Activated naive CD4-positive, alpha-beta T cell treated with anti-CD3 and anti-CD28 coated beads, Interleukin-2, amount 50 U/mL, for 24 hours (primary cell): ENCODE measurements at regions not wholly inside any gene's neighbourhood (a gene's known extent, or its start where the extent isn't known, plus 50 kb on each side); places are given as distances from the start of the nearest gene placed in this dataset.
"Not testable (repeated sequence)": the region's sequence is repeated elsewhere in the genome, so short reads cannot be mapped to it uniquely, and the experiment has no call there.

Experiments used
- H3K27ac Mint-ChIP-seq: one replicate; pipeline ENCODE4 v1.8.0; 2021; ENCODE audit warnings: mild to moderate bottlenecking, mixed read lengths
- H3K27me3 Mint-ChIP-seq: one replicate; pipeline ENCODE4 v1.8.0; 2021; ENCODE audit warnings: mixed read lengths
- H3K36me3 Mint-ChIP-seq: one replicate; pipeline ENCODE4 v1.8.0; 2021; ENCODE audit warnings: mixed read lengths
- H3K4me1 Mint-ChIP-seq: one replicate; pipeline ENCODE4 v1.8.0; 2021; ENCODE audit warnings: mixed read lengths
- H3K4me3 Mint-ChIP-seq: one replicate; pipeline ENCODE4 v1.8.0; 2021; ENCODE audit warnings: mild to moderate bottlenecking, mixed read lengths
- H3K9me3 Mint-ChIP-seq: one replicate; pipeline ENCODE4 v1.8.0; 2021; ENCODE audit warnings: mixed read lengths

DNA sequence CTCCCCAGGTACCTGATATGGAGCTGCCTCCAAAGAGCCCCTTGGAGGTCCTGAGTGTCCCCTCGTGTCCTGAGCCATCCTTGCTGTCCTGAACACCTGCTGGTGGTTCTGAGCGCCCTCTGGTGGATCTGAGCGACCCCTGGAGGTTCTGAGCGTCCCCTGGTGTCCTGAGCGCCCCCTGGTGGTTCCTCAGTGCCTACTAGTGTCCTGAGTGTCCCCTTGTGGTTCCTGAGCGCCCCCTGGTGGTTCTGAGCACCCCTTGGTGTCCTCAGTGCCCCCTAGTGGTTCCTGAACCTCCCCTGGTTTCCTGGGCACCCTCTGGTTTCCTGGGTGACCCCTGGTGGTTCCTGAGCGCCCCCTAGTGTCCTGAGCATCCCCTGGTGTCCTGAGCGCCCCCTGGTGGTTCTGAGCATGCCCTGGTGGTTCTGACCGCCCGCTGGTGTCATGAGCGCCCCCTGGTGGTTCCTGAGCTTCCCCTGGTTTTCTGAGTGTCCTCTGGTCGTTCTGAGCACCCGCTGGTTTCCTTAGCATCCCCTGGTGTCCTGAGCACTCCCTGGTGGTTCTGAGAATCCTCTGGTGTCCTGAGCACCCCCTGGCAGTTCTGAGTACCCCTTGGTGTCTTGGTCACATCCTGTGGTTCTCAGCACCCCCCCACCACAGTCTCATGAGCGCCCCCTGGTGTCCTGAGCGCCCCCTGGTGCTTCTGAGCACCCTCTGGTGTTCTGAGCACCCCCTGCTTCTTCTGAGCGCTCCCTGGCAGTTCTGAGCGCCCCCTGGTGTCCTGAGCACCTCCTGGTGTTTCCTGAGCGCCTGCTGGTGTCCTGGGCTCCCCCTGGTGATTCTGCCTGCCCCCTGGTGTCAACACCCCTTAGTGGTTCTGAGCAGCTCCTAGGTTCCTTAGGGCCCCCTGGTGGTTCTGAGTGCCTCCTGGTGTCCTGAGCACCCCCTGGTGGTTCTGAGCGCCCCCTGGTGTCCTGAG lies 146.8 kb downstream of the POTEB start:
- H3K27me3 Mint-ChIP-seq, H3K9me3 Mint-ChIP-seq, H3K4me3 Mint-ChIP-seq, H3K36me3 Mint-ChIP-seq, H3K27ac Mint-ChIP-seq, H3K4me1 Mint-ChIP-seq: not testable (repeated sequence)

DNA sequence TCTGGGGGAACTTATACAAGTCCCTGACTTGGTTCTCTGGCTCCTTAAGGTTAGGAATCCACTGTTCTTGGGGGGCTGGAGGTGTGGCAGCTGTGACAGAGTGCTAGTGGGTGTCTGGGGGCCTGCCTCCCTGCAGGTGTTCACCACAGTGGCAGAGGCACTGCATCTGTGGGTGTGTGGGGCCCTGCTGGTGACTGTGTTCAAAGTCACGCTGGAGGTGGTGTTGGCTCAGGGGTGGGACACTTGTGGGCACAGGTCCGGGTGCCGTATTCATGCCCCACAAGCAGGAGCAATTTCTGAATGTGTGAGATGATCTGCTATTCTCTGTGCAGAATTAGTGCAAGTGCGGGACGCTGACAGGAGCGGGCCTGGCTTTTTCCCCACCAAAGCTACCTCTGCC lies 152.5 kb downstream of the POTEB start:
- H3K9me3 Mint-ChIP-seq, H3K4me3 Mint-ChIP-seq, H3K4me1 Mint-ChIP-seq, H3K27me3 Mint-ChIP-seq, H3K36me3 Mint-ChIP-seq, H3K27ac Mint-ChIP-seq: not testable (repeated sequence)

DNA sequence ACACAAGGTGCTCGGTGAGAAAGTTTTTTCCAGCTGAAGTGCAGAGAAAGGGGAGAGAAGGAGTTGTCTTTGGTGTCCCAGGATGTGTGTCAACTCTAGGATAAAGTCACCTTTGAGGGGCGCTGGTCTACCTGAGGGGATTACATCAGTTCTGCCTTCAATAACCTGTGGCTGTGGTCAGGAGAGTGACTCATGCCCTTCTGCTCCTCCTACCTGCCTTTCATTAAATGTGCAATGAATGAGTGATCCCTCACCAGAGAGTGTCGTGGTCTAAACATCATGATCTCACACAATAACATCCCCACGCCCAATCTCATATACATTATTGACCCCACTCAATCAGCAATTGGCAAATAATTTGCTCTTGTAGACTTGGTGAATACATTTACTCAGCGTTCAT lies 156.4 kb downstream of the POTEB start:
- not testable (repeated sequence) for H3K27me3 Mint-ChIP-seq, H3K36me3 Mint-ChIP-seq, H3K4me1 Mint-ChIP-seq, H3K9me3 Mint-ChIP-seq, H3K27ac Mint-ChIP-seq, H3K4me3 Mint-ChIP-seq

DNA sequence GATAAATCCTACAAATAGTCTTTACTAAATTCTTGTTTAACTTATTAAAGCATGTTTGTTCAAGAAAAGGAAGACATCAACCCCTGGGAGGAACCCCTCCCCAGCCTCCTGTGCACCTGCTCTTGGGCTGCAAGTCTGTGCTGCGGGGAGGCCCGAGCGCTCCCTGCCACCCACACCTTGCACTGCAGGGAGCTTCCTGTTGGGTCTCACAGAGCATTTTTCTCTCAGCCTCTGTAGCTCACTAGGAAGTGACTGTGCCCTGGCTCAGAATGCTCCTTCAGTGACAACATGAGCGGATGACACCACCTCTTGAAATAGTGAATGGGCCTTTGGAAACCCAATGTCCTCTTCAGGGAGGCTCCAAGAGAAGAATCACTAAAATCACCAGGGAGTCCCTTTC lies 158.8 kb downstream of the POTEB start:
- not testable (repeated sequence) for H3K27me3 Mint-ChIP-seq, H3K36me3 Mint-ChIP-seq, H3K4me3 Mint-ChIP-seq, H3K9me3 Mint-ChIP-seq, H3K27ac Mint-ChIP-seq, H3K4me1 Mint-ChIP-seq

- not testable (repeated sequence) for H3K27me3 Mint-ChIP-seq, H3K4me1 Mint-ChIP-seq, H3K4me3 Mint-ChIP-seq, H3K36me3 Mint-ChIP-seq, H3K27ac Mint-ChIP-seq, H3K9me3 Mint-ChIP-seq
Observed at GRCh38 chr15:21718108-21718507, 159.4 kb downstream of the POTEB start.

DNA sequence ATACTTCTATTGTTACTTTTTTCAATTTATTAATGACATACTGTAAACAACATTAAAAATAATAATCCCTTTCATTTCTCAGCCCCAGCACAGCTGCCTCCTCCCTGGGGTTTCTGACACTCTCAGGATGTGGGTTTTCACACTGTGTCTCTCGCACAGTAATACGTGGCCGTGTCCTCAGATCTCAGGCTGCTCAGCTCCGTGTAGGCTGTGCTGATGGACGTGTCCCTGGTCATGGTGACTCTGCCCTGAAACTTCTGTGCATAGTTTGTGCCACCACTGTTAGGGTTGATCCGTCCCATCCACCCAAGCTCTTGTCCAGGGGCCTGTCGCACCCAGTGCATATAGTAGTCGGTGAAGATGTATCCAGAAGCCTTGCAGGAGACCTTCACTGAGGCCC lies 159.9 kb downstream of the POTEB start:
- H3K36me3 Mint-ChIP-seq, H3K27me3 Mint-ChIP-seq, H3K27ac Mint-ChIP-seq, H3K4me1 Mint-ChIP-seq, H3K9me3 Mint-ChIP-seq, H3K4me3 Mint-ChIP-seq: not testable (repeated sequence)

DNA sequence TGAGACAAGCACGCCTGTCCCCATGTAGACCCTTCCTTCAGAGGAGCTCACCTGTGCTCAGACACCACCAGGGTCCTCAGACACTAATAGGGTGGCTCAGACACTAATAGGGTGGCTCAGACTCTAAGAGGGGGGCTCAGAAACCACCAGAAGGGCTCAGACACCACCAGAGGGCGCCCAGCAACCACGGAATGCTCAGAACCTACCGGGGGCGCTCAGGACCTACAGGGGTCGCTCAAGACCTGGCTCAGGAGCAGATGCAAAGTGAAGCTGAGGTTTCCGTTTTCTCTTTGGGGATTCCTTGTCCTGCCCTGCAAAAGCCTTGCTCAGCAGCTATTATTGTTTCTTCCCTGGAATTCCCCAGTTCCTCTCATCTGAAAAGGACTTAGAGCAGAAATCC lies 172.1 kb downstream of the POTEB start:
- H3K27ac Mint-ChIP-seq, H3K4me1 Mint-ChIP-seq, H3K27me3 Mint-ChIP-seq, H3K4me3 Mint-ChIP-seq, H3K36me3 Mint-ChIP-seq, H3K9me3 Mint-ChIP-seq: not testable (repeated sequence)

- not testable (repeated sequence) for H3K4me1 Mint-ChIP-seq, H3K9me3 Mint-ChIP-seq, H3K27ac Mint-ChIP-seq, H3K27me3 Mint-ChIP-seq, H3K4me3 Mint-ChIP-seq, H3K36me3 Mint-ChIP-seq
Observed at GRCh38 chr15:21698620-21699019, 178.9 kb downstream of the POTEB start.

GRCh38 chr15:21695089-21695488 lies 182.4 kb downstream of the POTEB start:
- not testable (repeated sequence) for H3K4me1 Mint-ChIP-seq, H3K36me3 Mint-ChIP-seq, H3K27me3 Mint-ChIP-seq, H3K4me3 Mint-ChIP-seq, H3K9me3 Mint-ChIP-seq, H3K27ac Mint-ChIP-seq

DNA sequence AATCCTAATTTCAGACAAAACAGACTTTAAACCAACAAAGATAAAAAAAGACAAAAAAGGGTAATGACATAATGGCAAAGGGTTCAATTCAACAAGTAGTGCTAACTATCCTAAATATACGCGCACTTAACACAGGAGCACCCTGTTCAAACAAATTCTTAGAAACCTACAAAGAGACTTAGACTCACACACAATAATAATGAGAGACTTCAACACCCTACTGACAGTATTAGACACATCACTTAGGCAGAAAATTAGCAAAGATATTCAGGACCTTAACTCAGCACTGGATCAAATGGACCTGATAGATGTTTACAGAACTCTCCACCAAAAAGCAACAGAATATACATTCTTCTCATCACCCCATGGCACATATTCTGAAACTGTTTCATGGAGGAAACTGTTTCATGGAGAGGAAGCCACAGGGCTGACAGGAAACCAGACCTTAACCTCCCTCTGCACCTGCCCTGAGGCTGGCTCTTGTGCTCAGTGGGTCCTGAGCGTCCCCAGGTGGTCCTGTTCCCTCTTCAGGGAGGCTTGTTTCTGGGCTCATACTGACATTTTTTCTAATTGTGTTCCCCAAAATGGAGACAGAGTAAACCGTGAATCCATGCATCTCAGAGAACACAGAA lies 184.9 kb downstream of the POTEB start:
- not testable (repeated sequence) for H3K4me3 Mint-ChIP-seq, H3K4me1 Mint-ChIP-seq, H3K27me3 Mint-ChIP-seq

GRCh38 chr15:21656798-21657397 lies 216.6 kb upstream of the POTEB3 start:
- not testable (repeated sequence) for H3K4me3 Mint-ChIP-seq, H3K27ac Mint-ChIP-seq, H3K4me1 Mint-ChIP-seq

More for the DNA sequence above, 184.9 kb downstream of the POTEB start:
- H3K9me3 Mint-ChIP-seq, H3K36me3 Mint-ChIP-seq, H3K27ac Mint-ChIP-seq: not testable (repeated sequence)

GRCh38 chr15:21656114-21656746 lies 215.9 kb upstream of the POTEB3 start:
- not testable (repeated sequence) for H3K4me1 Mint-ChIP-seq, H3K27me3 Mint-ChIP-seq, H3K36me3 Mint-ChIP-seq, H3K9me3 Mint-ChIP-seq, H3K27ac Mint-ChIP-seq
- peak overlapping the region; percentile 24 for H3K4me3 Mint-ChIP-seq

More at GRCh38 chr15:21656798-21657397, 216.6 kb upstream of the POTEB3 start:
- not testable (repeated sequence) for H3K9me3 Mint-ChIP-seq, H3K36me3 Mint-ChIP-seq, H3K27me3 Mint-ChIP-seq

GRCh38 chr15:21653707-21654106 lies 213.4 kb upstream of the POTEB3 start:
- not testable (repeated sequence) for H3K4me3 Mint-ChIP-seq

GRCh38 chr15:21638770-21639169 lies 198.5 kb upstream of the POTEB3 start:
- not testable (repeated sequence) for H3K4me3 Mint-ChIP-seq, H3K36me3 Mint-ChIP-seq, H3K27me3 Mint-ChIP-seq, H3K27ac Mint-ChIP-seq, H3K4me1 Mint-ChIP-seq, H3K9me3 Mint-ChIP-seq

More at GRCh38 chr15:21653707-21654106, 213.4 kb upstream of the POTEB3 start:
- H3K36me3 Mint-ChIP-seq, H3K27ac Mint-ChIP-seq, H3K4me1 Mint-ChIP-seq, H3K27me3 Mint-ChIP-seq, H3K9me3 Mint-ChIP-seq: not testable (repeated sequence)

DNA sequence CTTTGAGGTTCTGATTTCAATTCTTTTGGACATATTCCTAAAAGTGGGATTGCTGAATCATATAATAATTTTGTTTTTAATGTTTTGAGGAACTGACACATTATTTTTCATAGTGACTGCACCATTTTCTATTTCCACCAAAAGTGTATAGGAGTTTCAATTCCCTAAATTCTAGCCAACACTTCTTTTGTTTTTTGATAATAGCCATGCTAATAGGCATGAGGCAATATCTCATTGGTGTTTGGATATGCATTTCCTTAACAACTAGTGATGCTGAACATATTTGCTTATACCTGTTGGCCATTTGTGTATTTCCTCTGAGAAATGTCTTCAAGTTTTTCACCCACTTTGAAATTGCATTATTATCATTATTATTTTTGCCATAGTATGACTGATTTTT lies 186.4 kb upstream of the POTEB3 start:
- H3K27me3 Mint-ChIP-seq, H3K27ac Mint-ChIP-seq, H3K9me3 Mint-ChIP-seq, H3K4me1 Mint-ChIP-seq, H3K4me3 Mint-ChIP-seq, H3K36me3 Mint-ChIP-seq: not testable (repeated sequence)

- not testable (repeated sequence) for H3K4me3 Mint-ChIP-seq, H3K4me1 Mint-ChIP-seq, H3K27me3 Mint-ChIP-seq, H3K36me3 Mint-ChIP-seq, H3K9me3 Mint-ChIP-seq, H3K27ac Mint-ChIP-seq
Observed at GRCh38 chr15:21609223-21609622, 168.9 kb upstream of the POTEB3 start.
